HG02571 (cell line): ENCODE measurements at regions not wholly inside any gene's neighbourhood (a gene's known extent, or its start where the extent isn't known, plus 50 kb on each side); places are given as distances from the start of the nearest gene placed in this dataset.
"Not testable (repeated sequence)": the region's sequence is repeated elsewhere in the genome, so short reads cannot be mapped to it uniquely, and the experiment has no call there.

Experiments used
- ATAC-seq: cut with Tn5 transposase; IDR thresholded peaks from one replicate; pipeline ENCODE4 v1.9.1; 2021; ENCODE audit warnings: mild to moderate bottlenecking, moderate library complexity; ENCODE audit not compliant: unreplicated experiment

DNA sequence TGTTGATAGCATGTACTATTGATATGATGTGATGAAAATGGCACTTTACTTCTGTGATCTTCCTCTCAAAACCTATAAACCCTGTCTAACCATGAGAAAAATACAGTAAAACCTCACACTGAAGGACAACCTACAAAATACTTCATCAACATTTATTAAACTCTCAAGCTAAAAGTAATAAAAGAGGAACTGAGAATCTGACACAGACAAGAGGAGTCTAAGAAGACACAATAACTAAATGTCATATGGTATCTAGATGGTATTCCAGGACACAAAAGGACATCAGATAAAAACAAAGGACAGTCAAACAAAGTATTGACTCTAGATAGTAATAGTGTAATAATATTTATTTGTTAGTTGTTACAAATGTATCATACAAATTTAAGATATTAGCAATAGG lies 655.3 kb downstream of the SH3BGRL start:
- no peak for ATAC-seq

- no peak for ATAC-seq
These were observed 665.0 kb downstream of the SH3BGRL start for GRCh38 chrX:81866873-81867272.

DNA sequence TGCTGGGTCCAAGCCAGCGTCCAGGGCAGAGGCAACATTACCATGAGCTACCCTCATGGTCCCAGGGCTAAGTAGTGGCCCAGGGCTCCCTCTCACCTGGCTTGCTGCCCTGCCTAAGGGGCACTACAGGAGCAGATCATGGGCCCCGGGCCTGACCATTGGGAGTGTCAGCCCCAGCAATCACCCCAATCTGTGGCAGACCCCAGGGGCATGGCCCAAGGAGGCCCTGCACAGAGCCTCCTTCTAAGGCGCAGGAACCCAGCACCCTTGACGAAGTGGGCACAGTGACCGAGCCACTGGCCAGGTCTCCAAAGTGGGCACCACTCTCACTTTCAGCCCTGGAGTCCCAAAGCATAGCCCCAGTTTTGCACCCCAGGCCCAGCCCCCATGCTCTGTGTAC lies 667.1 kb downstream of the SH3BGRL start:
- no peak for ATAC-seq

DNA sequence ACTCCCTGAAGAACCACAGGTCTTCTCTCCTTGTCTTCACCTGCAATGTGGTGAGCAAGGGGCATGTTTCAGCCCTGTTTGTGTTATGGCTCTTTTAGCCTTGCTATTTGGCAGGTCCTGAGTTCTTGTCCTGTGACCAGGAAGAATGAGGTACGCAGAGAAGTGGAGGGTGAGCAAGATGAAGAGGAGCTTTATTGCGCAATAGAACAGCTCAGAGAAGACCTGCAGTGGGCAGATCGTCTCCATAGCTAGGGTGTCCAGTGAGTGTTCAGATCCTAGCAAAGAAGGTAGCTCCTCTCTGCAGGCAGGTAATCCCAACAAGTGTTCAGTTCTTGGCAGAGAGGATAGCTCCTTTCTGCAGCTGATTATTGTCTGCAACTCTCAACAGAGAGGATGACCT lies 672.9 kb downstream of the SH3BGRL start:
- ATAC-seq, result no peak

DNA sequence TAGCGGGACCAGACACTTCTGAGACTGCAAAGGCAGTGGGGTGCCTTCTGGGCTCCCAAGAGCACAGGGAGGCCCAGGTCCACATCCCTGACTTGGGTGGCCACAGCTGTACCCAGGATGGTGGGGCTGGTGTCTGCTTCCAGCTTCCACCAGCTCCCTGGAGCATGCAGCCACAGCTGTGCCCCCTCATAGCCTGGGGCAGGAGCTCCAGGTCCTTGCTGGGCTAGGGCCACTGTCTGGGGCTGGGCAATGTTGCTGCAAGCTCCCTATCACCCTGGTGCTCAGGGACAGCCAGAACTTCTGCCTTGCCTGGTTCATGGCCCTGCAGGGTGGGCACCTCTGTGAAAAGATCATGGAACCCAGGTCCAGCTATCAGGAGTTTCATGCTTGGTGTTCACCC lies 673.9 kb downstream of the SH3BGRL start:
- ATAC-seq, result no peak

DNA sequence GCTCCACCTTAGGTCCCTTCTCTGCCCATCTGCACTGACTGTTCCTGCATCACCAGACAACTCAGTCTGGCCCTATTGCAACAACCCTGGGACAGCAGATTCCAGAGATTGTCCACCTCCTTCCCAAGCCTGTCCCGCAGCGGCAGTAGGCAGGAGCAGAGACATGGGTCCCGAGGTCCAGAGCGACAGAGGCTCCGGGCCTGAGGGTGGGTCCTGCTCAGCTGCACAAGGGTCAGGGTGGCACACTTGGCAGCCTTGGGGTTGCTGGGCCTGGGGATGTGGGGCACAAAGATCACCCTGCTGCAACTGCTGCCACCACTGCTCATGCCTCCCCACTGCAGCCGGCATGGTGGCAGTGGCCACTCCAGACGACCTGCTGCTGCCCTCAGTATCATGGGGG lies 674.5 kb downstream of the SH3BGRL start:
- ATAC-seq, result no peak

GRCh38 chrX:81890521-81890920 lies 688.6 kb downstream of the SH3BGRL start:
- no peak for ATAC-seq

DNA sequence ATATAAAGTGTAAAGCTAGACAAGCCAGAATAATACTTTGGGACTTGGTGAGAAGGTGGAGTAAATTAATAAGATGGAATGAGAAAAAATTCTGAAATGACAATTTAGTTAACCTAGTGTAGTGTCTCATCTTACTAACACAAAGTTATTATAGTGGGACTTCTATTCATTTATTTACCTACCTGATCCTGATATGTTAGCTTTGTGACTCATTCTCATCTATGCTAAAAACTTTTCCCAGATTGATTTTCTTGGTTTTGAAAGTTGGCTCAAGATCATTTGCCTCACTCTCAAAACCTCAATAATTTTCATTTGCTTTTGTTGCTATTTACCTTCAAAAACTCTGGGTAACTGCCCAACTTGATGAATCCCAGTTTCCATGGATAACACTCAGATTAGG lies 698.6 kb downstream of the SH3BGRL start:
- no peak for ATAC-seq

DNA sequence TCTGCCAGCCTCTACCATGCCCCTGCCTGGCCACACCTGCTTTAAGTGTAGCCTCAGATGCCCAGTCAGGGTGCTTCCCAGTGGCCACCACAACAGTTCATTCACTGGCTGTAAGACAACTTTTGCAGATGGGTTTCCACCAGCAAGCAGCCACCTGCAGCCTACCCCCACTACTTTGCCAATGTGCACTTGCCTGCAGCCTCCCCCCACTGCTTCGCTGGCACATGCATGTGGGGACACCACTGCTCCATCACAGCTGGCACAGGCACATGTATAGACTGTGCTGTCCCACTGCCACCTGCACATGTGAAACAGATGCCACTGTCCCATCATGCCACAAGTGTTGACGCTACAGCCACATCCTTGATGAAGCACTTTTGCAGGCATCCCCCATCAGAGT lies 723.9 kb downstream of the SH3BGRL start:
- ATAC-seq, result no peak

- ATAC-seq, result not testable (repeated sequence)
These were observed 744.0 kb downstream of the SH3BGRL start for GRCh38 chrX:81945911-81946310.

DNA sequence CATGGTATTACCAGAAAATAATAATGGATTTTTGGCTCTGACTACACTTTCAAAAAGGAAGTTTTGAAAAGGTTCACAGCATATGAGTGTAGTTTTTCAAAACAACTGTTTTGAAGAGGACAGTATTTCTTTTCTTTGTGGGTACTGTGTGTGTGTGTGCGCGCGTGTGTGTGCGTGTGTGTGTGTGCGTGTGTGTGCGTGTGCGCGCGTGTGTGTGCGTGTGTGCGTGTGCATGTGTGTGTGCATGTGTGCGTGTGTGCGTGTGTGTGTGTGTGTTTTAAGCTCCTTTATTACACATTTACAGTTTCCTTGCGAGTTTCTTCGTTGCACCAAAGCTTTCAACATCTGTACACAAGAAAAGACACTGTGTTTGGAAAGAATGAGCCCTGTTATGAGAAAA lies 755.4 kb downstream of the SH3BGRL start:
- no peak for ATAC-seq

DNA sequence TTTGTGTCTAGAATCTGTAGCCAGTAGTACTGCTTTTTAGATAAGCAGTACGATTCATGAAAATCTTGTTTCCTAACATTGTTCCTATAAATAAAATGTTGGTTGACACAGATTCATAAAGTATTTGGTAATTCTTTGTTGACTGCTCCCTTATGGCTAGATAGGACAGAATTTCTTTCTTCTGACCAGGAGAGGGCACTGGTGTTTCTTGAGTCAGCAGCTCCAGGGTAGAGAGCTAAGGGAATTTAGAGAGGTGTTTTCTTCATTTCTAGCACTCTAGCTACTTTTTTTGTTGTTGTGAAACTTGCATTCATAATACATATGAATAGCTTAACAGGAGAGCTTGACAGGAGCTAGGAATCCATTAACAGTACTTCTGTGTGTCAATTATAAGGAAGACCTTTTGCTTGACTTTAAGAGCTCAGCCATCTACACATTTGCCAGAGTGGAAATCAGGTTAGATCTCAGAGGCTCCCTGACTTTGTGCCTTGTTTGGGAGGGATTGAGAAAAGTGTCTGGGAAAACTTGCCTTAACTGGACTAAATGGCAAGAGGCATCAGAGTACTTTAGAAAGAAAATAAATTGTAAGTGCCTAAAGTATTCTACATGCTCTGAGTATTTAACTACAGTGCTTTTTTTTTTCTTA lies 756.1 kb downstream of the SH3BGRL start:
- no peak for ATAC-seq

GRCh38 chrX:81959964-81960363 lies 758.1 kb downstream of the SH3BGRL start:
- ATAC-seq, result no peak

GRCh38 chrX:81974413-81974812 lies 772.5 kb downstream of the SH3BGRL start:
- not testable (repeated sequence) for ATAC-seq

- no peak for ATAC-seq
These were observed 778.1 kb downstream of the SH3BGRL start for GRCh38 chrX:81979806-81980515.

GRCh38 chrX:81987217-81987616 lies 785.3 kb downstream of the SH3BGRL start:
- ATAC-seq, result not testable (repeated sequence)

DNA sequence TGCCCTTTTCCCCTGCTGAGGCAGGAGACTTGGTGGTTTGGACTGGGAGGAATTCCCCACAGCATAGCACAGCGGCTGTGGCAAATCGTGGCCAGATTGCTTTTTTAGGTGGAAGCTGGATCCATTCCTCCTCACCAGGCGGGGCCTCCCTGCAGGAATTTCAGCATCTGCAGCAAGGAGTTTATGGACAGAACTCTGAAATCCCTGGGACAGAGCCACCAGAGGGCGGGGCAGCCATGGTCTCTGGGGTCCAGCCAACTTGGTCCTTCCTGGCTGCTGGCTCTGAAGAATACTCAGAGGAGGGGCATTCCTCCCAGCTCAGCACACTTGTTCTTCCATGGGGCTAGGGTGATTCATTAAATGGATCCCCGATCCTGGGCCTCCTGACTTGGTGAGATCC lies 794.3 kb downstream of the SH3BGRL start:
- no peak for ATAC-seq

GRCh38 chrX:82029571-82030218 lies 827.8 kb downstream of the SH3BGRL start:
- no peak for ATAC-seq

DNA sequence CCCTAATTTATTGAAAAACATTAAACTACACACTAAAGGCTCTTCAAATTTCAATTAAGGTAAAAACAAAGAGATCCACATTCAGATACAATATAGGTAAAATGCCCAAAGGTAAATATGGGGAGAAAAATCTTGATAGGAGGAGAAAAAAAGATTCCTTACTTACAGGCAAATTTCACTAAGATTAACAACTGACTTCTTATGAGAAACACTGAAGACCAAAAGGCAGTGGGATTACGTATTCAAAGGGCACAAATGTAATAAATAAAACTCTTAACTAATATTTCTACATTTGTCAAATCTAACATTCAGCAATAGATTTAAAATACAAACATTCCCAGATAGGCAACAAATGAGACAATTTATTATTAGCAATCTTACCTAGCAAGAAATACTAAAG lies 829.3 kb downstream of the SH3BGRL start:
- no peak for ATAC-seq

- no peak for ATAC-seq
These were observed 836.9 kb downstream of the SH3BGRL start for GRCh38 chrX:82038793-82039192.

GRCh38 chrX:82041034-82041433 lies 839.1 kb downstream of the SH3BGRL start:
- no peak for ATAC-seq

- no peak for ATAC-seq
These were observed 856.8 kb downstream of the SH3BGRL start for GRCh38 chrX:82058728-82059127.
